ENCODE measurements at regions not wholly inside any gene's neighbourhood (a gene's known extent, or its start where the extent isn't known, plus 50 kb on each side); places are given as distances from the start of the nearest gene placed in this dataset.
"Not testable (repeated sequence)": the region's sequence is repeated elsewhere in the genome, so short reads cannot be mapped to it uniquely, and the experiment has no call there.

DNA sequence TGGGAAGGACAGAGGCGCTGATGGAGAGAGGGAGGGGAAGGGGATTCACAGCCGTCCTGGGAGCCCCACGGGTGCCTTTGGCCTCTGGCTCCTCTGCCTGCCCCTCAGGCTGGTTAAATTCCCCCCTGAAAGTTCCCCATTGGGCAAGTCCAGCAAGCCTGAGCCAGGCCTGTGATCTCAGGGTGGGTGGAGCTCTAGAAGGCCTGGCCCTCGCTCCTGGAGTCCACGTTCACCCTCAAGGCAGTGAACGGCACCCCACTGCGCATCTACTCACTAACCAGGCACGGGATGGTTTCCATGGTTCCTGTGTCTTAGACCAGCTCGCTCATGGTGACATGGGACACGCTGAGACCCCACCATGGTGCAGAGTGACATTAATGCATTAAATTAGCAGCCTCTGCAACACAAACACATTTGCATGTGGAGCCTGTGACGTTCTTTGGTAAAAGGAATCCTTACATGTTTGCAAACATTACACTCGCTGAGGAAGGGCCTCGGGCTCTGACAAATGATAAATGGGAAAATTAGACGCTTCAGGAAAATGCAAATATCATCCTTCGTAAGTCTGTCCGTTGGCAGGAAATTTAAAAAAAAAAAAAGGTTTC is 452.7 kb downstream of the PREX1 start:
- FAIRE-seq (no peak), DNase-seq (ENCODE audit: insufficient read length) (no peak)
- TF ChIP-seq TAF1 (IDR thresholded peaks at IDR 0.05; ENCODE audit: borderline replicate concordance, low read depth, low read length) = no peak
- no peak for TF ChIP-seq POLR2A (IDR thresholded peaks at IDR 0.05; ENCODE audit: low read depth, low read length)

DNA sequence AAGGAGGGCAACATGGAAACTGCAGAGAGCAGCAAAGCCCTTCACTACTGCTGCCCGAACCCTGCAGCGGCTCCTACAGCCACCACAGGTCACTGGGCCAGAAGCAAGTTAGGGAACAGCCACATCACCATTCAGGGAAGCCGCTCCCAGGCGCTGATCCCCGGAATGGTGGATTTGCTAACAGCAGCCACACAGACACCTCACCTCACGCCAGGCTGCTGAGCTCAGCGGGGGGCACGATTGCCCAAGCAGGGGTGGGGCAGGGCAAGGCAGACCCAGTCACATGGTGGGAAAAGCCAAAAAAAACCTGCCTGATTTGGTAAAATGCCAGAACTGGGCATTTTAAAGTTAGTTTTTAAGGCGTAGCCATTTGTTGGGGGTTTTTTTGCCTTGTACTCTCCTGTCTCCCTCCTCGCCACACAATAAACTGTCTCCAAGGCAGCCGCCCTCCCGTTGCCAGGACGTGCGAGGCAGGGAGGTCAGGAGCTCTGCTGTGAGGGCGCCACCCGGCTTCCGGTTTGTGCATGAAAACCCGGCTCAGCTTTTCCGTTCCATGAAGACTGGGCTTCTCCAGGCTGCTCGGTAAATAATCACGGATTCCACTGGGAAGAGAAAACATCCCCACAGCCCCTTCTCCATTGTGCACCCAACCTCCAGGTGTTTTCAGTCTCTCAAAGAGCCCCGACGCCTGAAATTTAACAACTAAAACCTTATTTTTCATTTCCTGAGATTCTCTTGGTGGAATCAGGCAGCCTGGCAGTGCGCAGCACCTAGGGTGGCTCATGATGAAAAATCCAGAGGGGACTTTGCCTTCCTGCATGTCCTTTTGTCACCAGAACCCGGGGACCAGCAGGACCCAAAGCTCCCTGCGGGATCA is 453.5 kb downstream of the PREX1 start:
- DNase-seq (ENCODE audit: insufficient read length); FAIRE-seq: not testable (repeated sequence)

DNA sequence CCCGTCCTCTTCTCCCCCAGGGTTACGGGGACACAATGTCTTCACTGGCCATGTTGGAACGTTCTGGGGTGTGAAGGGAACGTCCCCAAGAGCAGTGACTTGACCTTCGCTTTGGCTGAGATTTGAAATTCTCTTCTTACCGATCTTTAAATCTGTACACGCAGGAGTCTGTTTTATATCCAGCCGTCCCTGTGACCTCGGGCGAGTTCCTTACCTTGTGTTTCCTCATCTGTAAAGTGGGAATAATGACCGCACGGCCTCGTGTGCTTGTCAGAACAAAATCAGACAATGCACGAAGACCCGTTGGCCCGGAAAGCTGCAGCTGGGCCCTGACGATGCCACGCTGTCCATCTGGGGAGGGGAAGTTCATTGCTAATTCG is 454.3 kb downstream of the PREX1 start:
- FAIRE-seq = no peak
- DNase-seq (ENCODE audit: insufficient read length) = no peak
- TF ChIP-seq TAF1 (IDR thresholded peaks at IDR 0.05; ENCODE audit: borderline replicate concordance, low read depth, low read length) = no peak
- no peak for TF ChIP-seq POLR2A (IDR thresholded peaks at IDR 0.05; ENCODE audit: low read depth, low read length)
- TF ChIP-seq POLR2AphosphoS5 (IDR thresholded peaks at IDR 0.05; ENCODE audit: low read depth, low read length) = no peak

DNA sequence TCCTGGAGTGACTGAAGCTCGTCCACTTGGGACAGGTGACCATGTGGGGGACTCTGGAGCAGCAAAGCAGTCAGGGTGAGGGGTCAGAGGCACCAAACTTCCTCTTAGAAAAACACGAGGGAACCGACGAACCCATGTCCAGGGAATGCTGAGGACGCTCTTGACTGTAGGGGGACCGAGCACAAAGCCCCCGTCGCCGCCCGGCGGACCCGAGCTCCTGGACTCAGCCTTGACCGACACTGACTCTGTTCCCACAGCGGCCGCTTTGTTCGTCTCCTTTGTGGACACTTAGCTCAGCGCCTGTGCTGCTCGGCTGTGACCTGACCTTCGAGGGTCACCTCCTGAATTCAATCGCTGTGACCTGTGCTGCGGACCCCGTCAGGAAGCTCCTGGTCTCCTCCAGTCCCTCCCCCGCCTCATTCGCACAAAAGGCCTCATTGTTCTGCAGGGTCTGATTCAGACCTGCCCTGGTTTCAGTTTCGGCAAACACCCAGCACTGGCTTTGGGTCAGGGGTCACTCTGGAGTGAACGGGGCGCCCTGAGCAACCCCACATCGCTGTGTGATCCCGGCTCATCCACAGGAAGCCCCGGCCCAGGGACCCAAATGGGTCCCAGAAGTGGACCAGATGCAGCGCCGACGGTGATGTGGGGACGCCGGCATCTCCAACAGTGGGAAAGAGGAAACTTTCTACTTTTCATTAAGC is 454.8 kb downstream of the PREX1 start:
- DNase-seq (ENCODE audit: insufficient read length); FAIRE-seq: not testable (repeated sequence)

DNA sequence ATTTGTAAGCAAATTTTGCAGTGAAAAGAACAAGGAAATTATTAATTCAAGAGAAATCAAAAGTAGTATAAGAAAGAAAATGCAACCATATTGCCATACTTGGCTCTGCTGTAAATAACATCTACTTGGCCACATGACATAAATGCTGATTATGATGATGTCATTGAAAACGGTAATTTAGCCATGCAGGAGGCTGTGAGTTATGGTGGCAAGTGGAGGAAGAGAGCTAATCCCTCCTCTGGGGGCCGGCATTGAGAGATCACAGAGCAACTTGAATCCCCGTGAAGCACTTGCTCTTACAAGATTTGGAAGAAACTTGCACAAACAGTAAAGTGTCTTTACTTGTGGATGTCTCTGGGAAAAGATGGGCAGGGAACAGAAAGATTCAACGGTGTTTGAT is 456.6 kb downstream of the PREX1 start:
- DNase-seq (ENCODE audit: insufficient read length) (no peak), FAIRE-seq (no peak)
- no peak for TF ChIP-seq POLR2A (IDR thresholded peaks at IDR 0.05; ENCODE audit: low read depth, low read length)
- no peak for TF ChIP-seq TAF1 (IDR thresholded peaks at IDR 0.05; ENCODE audit: borderline replicate concordance, low read depth, low read length)
- no peak for TF ChIP-seq POLR2AphosphoS5 (IDR thresholded peaks at IDR 0.05; ENCODE audit: low read depth, low read length)

DNA sequence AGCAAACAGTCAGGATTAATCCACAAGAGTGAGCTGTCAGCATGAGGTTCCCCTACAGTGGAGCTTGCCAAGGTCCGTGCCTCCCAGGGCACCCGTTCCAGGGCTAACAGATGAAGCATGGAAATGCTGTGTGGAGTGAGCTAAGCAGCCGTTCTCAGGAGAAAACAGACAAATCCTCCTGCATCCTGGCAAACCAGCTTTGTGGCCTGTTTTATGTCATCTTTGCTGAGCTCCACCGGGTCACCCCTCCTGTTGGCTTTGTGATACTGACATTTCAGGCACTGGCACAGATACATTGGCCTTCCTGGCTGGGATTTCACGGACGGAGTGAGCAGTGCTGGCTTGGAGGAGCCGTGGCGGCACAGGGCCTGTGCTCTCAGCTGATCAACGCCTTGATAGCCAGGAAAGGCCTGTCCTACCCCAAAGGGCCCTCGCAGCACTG is 459.2 kb downstream of the PREX1 start:
- FAIRE-seq; DNase-seq (ENCODE audit: insufficient read length): not testable (repeated sequence)

DNA sequence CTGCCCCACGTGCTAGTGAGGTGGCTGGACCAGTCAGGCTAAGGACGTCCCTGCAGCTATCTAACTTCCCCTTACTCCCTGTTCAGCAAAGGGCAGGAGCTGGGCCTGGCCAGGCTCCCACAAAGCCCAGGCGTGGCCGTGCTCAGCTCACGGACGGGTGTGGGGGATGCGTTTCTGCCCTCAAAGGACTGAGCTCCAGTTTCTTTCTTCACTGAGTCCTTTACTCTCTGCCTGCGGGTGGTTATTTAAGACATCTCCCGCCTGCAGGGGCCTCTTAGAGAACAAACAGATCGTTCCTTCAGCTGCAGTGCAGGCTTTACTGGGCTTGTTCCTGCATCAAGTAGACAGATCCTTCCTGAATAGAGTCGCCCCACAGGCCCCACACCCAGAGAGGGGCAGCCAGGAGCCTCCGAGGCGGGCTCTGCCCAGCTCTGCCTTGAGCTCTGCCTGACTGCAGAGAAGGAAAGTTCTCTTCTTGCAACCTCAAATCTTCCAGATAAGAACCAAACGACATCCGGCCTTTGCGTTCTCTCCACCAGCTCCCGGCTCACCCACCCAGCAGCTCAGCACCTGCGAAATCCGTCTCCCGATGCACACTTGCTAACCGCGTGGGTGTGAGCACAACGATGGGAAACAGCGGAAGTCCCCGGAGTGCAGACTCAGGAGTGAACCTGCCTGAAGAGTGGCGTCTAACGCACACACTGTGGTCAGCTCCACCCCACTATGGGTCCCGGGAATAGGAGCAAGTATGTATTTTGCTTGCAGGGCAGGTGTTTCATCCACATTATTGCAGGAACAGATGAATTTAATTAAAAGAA is 460.0 kb downstream of the PREX1 start:
- DNase-seq (ENCODE audit: insufficient read length) = not testable (repeated sequence)
- FAIRE-seq = peak; percentile 74

DNA sequence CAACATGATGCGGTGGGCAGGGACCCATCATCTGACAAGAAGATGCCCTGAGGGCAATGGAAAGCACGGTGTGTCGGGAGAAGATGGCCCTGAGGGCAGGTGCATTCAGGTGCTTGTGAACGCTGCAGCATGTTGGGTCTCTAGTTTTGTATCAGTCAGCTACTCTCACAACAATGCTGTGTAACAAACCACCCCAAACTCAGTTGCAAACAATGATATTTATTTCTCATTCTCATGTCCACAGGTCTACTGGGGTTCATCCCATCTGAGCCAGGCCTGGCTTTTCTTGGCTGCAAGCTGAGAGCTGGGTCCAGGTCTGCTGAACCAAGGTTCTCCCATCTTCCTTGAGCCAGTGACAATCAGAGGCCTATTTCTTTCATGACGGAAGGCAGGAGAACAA is 461.6 kb downstream of the PREX1 start:
- no peak for DNase-seq (ENCODE audit: insufficient read length)
- TF ChIP-seq POLR2A (IDR thresholded peaks at IDR 0.05; ENCODE audit: low read depth, low read length) = no peak
- TF ChIP-seq POLR2AphosphoS5 (IDR thresholded peaks at IDR 0.05; ENCODE audit: low read depth, low read length) = no peak
- TF ChIP-seq TAF1 (IDR thresholded peaks at IDR 0.05; ENCODE audit: borderline replicate concordance, low read depth, low read length) = no peak
- FAIRE-seq = no peak

DNA sequence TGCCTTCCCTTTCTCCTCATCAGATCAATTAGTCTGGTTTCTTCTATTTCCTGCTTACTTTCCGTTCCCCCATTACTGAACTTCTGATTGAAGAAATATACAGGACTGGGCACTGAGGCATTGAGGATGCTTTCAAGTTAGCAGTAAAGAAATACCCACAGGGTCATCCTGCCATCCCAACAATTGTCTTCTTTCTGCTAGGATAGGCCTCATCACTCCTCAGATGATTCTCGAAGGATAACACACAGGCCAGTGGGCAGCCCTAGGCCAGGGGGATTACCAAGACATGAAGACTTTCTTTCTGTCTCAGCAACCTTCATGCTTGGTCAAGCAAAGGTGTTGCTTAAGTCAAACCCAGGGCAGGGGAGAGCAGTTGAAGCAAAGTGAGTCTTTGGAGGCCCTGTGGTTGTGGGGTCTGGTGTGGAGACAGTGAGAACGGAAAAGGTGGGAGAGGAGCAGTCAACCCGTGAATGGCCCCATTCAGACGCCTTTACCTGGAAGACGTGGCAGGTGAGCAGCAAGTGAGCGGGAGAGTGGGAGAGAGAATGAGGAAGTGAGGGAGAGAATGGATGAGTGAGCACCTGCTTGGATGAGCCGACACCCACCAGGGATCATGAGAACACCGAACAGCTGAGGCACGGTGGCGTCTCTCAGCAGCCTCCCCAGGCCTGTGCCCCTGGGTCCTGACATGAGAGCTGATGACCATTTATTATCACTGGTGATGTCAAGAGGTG is 462.9 kb downstream of the PREX1 start:
- FAIRE-seq (no peak), DNase-seq (ENCODE audit: insufficient read length) (peak; percentile 34)
- TF ChIP-seq POLR2A (IDR thresholded peaks at IDR 0.05; ENCODE audit: low read depth, low read length) = no peak
- no peak for TF ChIP-seq POLR2AphosphoS5 (IDR thresholded peaks at IDR 0.05; ENCODE audit: low read depth, low read length)
- TF ChIP-seq TAF1 (IDR thresholded peaks at IDR 0.05; ENCODE audit: borderline replicate concordance, low read depth, low read length) = no peak

DNA sequence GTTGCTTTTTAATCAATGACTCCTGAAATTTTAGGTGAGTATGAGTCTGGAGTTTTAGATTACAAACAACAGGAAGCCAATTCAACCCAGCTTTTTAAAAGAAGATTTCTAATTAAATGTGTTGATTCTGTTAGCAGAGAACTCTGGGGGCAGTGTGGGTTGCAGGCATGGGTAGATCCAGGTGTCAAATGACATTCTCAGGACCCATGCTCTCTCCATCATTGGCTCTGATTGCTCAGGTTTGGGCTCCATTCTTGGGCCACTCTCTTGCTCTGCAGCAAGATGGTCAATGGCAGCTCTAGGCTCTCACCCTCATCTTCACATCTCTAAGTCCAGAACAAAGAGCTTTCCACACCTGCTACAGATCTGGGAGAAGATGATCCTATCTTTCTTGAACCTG is 463.7 kb downstream of the PREX1 start:
- DNase-seq (ENCODE audit: insufficient read length) (no peak), FAIRE-seq (no peak)
- TF ChIP-seq POLR2AphosphoS5 (IDR thresholded peaks at IDR 0.05; ENCODE audit: low read depth, low read length) (no peak), TAF1 (IDR thresholded peaks at IDR 0.05; ENCODE audit: borderline replicate concordance, low read depth, low read length) (no peak), POLR2A (IDR thresholded peaks at IDR 0.05; ENCODE audit: low read depth, low read length) (no peak)

DNA sequence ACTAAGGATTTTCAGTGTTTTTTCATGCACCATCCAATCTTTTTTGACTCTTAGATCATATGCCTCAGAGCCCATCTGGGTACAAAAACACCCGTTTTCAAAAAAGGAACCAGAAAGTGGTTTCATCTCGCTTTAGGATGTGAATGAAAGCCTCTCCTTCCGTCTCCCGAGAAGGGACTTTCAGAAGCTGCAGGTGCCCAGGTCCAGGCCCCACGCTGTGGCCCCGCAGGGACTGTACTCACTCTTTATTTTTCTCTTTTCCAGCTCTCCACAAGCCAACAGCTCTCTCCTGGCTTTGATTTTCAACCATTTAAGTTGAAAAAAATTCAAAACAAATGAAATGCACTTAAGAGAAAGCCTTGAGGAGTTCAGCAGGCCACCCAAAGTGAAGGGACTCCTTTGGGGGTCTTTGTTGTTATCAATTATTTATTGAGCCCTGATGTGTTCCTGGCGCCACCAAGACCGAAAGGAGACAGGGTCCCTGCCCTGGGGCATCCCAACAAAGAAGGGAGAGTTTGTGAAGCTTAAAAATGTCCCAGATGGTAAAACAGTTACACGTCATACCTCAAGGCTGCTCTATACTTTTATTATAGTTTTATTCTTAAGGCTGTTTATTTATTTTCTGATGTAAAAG is 467.3 kb downstream of the PREX1 start:
- 0 out of 2 replicates have a peak, but pooled peaks have one; percentile 42 for TF ChIP-seq POLR2A (IDR thresholded peaks at IDR 0.05; ENCODE audit: low read depth, low read length)
- TF ChIP-seq POLR2AphosphoS5 (IDR thresholded peaks at IDR 0.05; ENCODE audit: low read depth, low read length) = no peak
- FAIRE-seq = peak; percentile 63
- DNase-seq (ENCODE audit: insufficient read length) = peak; percentile 34
